Ovary (tissue), 7 donors: ENCODE measurements at regions not wholly inside any gene's neighbourhood (a gene's known extent, or its start where the extent isn't known, plus 50 kb on each side); places are given as distances from the start of the nearest gene placed in this dataset.

Experiments
- DNase-seq, 5 donors: peaks; one replicate each; pipeline ENCODE4 v3.0.0-alpha.2; 2019 to 2020
- H3K27ac ChIP-seq, 2 donors: fragments of 200-600 bp; one replicate each; pipeline versions ENCODE4 v1.5.1 to v1.8.0; 2019 to 2022
- H3K27me3 ChIP-seq: fragments of 200-600 bp; one replicate; pipeline ENCODE4 v1.8.0; 2022
- H3K36me3 ChIP-seq: fragments of 200-600 bp; sonication (generic); one replicate; pipeline ENCODE4 v1.5.1; 2019
- H3K4me1 ChIP-seq: one replicate; pipeline ENCODE4 v1.8.1; 2013; ENCODE audit warnings: mild to moderate bottlenecking, moderate library complexity; ENCODE audit not compliant: insufficient read depth
- H3K4me3 ChIP-seq: fragments of 200-600 bp; sonication (generic); one replicate; pipeline ENCODE4 v1.5.1; 2017
- H3K9me3 ChIP-seq, 2 donors: fragments of 200-600 bp in 1 of 2; sonication (generic) in 1 of 2; one replicate each; pipeline versions ENCODE4 v1.5.1 to v1.8.1; 2013 to 2019; ENCODE audit warnings: mild to moderate bottlenecking in 1 of 2, moderate library complexity in 1 of 2
- EP300 ChIP-seq: sonication (generic); formaldehyde crosslinking; IDR thresholded peaks from one replicate; pipeline ENCODE4 v1.6.1; 2017; ENCODE audit warnings: antibody characterized with exemption
- POLR2A ChIP-seq: fragments of 450-650 bp; IDR thresholded peaks from one replicate; pipeline ENCODE4 v1.6.1; 2017; ENCODE audit warnings: antibody characterized with exemption, mild to moderate bottlenecking, moderate library complexity
- WGBS, 3 donors: extraction: QIAGEN DNeasy Blood & Tissue Kit in 1 of 3; methylation state at CpG; one replicate each; pipeline versions ENCODE4 v1.1.5 to v1.1.7; 2013 to 2017; 5-methylcytosine and 5-hydroxymethylcytosine counted together
- intact Hi-C, 4 donors: fragments of 100-400 bp; cut with DNase I; formaldehyde crosslinking; loops; one replicate each; pipeline versions ENCODE4 v1.11.0 to v1.15.1; 2022 to 2023
- TF ChIP-seq, protein P1 (sequence below), 3 donors: fragments of 450-650 bp in 2 of 3; fragments of 200-600 bp in 1 of 3; IDR thresholded peaks; one replicate each; pipeline versions ENCODE4 v1.5.1 to v1.8.0; 2016 to 2022; ENCODE audit warnings: antibody characterized with exemption in 3 of 3, mild to moderate bottlenecking in 1 of 3
- donor health status: DM: no; HTN: no; CAD: no; lungs with moderate emphysema.
- donor health status: DM: no; HTN: no; CAD: no.
- donor health status: Bipolar disorder and iron deficiency.
- donor health status: DM: no; HTN: no; CAD: no.
- donor health status: DM: yes; HTN: yes; CAD: no.

DNA sequence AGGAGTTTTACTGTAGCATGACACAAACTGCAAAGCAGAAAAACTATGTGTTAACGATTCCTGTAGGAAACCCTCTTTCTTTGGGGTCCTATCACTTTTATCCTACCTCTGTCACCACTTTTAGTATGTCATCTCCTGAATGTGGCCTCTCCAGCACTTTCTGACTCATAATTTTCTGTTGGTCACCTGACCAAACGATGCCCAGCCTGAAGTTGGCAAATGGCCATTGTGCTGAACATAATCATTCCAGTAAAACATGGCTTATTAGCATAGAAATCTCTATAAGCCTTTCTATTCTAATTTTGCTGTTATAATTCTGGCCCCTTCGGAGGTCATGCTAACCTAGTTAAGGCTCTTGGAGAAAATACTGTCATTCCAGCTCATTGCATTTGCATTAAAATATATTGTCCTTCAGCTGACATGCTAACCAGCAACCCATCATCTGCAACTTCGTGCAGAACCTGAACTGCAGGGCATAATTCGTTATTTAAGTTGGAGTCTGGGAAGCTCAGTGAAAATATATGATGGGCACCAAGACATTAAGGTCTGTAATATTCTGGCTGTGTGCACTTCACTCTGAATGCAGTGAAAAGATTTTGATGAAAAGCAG lies 140.3 kb downstream of the NMUR2 start:
- H3K36me3 ChIP-seq, result no peaks in the 10 kb centered on the region
- H3K27ac ChIP-seq, result no peak overlapping the region
- intact Hi-C loops, result no loop called here
- TF ChIP-seq POLR2A (no peak), EP300 (no peak)
- TF ChIP-seq, protein P1, sequence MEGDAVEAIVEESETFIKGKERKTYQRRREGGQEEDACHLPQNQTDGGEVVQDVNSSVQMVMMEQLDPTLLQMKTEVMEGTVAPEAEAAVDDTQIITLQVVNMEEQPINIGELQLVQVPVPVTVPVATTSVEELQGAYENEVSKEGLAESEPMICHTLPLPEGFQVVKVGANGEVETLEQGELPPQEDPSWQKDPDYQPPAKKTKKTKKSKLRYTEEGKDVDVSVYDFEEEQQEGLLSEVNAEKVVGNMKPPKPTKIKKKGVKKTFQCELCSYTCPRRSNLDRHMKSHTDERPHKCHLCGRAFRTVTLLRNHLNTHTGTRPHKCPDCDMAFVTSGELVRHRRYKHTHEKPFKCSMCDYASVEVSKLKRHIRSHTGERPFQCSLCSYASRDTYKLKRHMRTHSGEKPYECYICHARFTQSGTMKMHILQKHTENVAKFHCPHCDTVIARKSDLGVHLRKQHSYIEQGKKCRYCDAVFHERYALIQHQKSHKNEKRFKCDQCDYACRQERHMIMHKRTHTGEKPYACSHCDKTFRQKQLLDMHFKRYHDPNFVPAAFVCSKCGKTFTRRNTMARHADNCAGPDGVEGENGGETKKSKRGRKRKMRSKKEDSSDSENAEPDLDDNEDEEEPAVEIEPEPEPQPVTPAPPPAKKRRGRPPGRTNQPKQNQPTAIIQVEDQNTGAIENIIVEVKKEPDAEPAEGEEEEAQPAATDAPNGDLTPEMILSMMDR (IDR thresholded peaks at IDR 0.05), result no peak
- no peaks in the 10 kb centered on the region for H3K27me3 ChIP-seq
- H3K9me3 ChIP-seq, result no peaks in the 10 kb centered on the region
- H3K4me3 ChIP-seq, result no peak overlapping the region
- DNase-seq, result no peak
- 44 to 47% (median 46%) methylated on average over 5 of the region's 5 CpGs for WGBS, 3 donors
- H3K4me1 ChIP-seq, result peaks cover 3% of the 10 kb centered on the region

DNA sequence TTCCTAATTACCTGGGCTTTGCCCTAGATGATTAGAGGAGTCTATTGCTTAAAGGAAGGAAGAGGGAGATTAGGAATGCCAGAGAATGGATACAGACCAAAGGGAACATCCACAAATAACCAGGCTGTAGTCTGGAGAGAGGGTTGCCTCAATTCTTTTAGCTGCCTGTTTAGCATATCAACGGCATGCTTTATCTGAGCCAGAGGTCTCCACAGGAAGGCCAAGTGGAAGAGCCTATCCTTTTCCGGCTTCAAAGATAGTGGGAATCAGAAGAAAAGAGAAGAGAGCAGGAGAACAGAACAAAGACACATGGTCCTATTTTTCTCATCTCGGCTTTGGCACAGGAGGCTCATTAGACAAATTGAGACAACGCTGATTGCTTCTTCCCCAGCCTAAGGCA lies 142.4 kb downstream of the NMUR2 start:
- intact Hi-C loops, result no loop called here
- DNase-seq, result no peak
- Histone ChIP-seq H3K27me3 (no peaks in the 10 kb centered on the region), H3K9me3 (no peaks in the 10 kb centered on the region), H3K4me3 (no peak overlapping the region), H3K36me3 (no peaks in the 10 kb centered on the region), H3K27ac (no peak overlapping the region), H3K4me1 (peaks cover 3% of the 10 kb centered on the region)
- TF ChIP-seq EP300, result no peak
- TF ChIP-seq POLR2A, result no peak
- TF ChIP-seq, protein P1 (IDR thresholded peaks at IDR 0.05), result no peak
- WGBS, 3 donors, result 48 to 61% (median 53%) methylated on average over 4 of the region's 4 CpGs

DNA sequence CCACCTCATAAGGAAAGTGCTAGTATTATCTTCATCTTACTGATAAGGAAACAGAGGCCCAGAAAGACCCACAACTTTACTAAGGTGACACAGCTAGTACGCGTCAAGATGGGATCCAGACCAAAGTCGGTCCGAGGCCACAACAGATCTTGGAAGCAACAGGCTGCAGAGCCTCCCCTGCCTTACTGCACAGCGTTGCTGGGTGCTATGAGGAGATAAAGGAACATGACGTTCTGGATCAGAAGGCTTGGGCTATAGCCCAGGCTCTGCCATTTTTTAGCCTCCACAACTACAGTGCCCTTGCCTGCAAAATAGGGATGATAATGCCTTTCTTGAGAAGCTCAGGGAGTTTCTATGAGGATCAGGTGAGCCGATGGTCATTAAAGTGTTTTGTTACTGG lies 144.1 kb downstream of the NMUR2 start:
- peaks cover 3% of the 10 kb centered on the region for H3K4me1 ChIP-seq

DNA sequence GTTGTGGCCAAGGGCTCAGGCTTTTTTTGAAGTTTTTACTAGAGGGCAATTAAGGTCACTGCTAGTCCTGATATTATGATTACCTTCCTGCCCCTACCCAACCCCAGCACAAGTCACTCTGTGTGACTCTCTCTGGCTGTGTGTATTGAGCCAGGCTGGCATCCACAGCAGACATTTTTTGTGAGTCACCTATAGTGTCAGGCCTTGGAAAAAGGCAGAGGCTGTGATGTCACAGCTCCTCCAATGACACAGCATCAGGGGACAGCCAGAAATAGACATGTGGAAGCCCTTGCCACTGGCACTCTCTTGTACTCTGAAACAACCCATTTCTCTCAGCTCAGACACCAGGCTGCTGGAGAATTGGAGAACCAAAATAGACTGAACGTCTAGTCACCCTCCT lies 145.4 kb downstream of the NMUR2 start:
- TF ChIP-seq, protein P1 (IDR thresholded peaks at IDR 0.05), result no peak
- TF ChIP-seq EP300, result no peak
- no peak for TF ChIP-seq POLR2A
- H3K27ac ChIP-seq, result no peak overlapping the region
- H3K27me3 ChIP-seq, result no peaks in the 10 kb centered on the region
- WGBS, 3 donors, result 58 to 71% (median 64%) methylated on average over 1 of the region's 1 CpG
- peaks cover 3% of the 10 kb centered on the region for H3K4me1 ChIP-seq
- DNase-seq, result no peak
- intact Hi-C loops, result no loop called here
- H3K9me3 ChIP-seq, result no peaks in the 10 kb centered on the region
- H3K36me3 ChIP-seq, result no peaks in the 10 kb centered on the region
- H3K4me3 ChIP-seq, result no peak overlapping the region

More for the DNA sequence above, 144.1 kb downstream of the NMUR2 start:
- no peak overlapping the region for H3K27ac ChIP-seq
- TF ChIP-seq POLR2A, result no peak
- TF ChIP-seq EP300, result no peak
- TF ChIP-seq, protein P1 (IDR thresholded peaks at IDR 0.05), result no peak
- no peaks in the 10 kb centered on the region for H3K27me3 ChIP-seq
- no peak for DNase-seq
- H3K4me3 ChIP-seq, result no peak overlapping the region
- 79 to 86% (median 80%) methylated on average over 7 of the region's 7 CpGs for WGBS, 3 donors
- no peaks in the 10 kb centered on the region for H3K36me3 ChIP-seq
- intact Hi-C loops, result no loop called here
- H3K9me3 ChIP-seq, result no peaks in the 10 kb centered on the region
